ENCODE measurements at regions not wholly inside any gene's neighbourhood (a gene's known extent, or its start where the extent isn't known, plus 50 kb on each side); places are given as distances from the start of the nearest gene placed in this dataset.

- no peak for DNase-seq (ENCODE audit: low spot score)
These were observed 127.6 kb downstream of the DNAJB9 start for GRCh38 chr7:108697254-108697653.

- no peak for DNase-seq (ENCODE audit: low spot score)
These were observed 141.9 kb downstream of the DNAJB9 start for GRCh38 chr7:108711611-108712010.

- no peak for DNase-seq (ENCODE audit: low spot score)
These were observed 147.1 kb downstream of the DNAJB9 start for GRCh38 chr7:108716783-108717182.

GRCh38 chr7:108717781-108718180 lies 148.1 kb downstream of the DNAJB9 start:
- no peak for DNase-seq (ENCODE audit: low spot score)

- DNase-seq (ENCODE audit: low spot score): no peak
These were observed 150.0 kb downstream of the DNAJB9 start for GRCh38 chr7:108719631-108720030.

GRCh38 chr7:108722561-108722960 lies 152.9 kb downstream of the DNAJB9 start:
- no peak for DNase-seq (ENCODE audit: low spot score)

GRCh38 chr7:108723381-108723814 lies 153.7 kb downstream of the DNAJB9 start:
- DNase-seq (ENCODE audit: low spot score): no peak

- no peak for DNase-seq (ENCODE audit: low spot score)
These were observed 154.8 kb downstream of the DNAJB9 start for GRCh38 chr7:108724251-108725100.

- no peak for DNase-seq (ENCODE audit: low spot score)
These were observed 166.1 kb downstream of the DNAJB9 start for GRCh38 chr7:108735814-108736213.

- DNase-seq (ENCODE audit: low spot score): no peak
These were observed 166.7 kb downstream of the DNAJB9 start for GRCh38 chr7:108736221-108736891.

GRCh38 chr7:108770981-108771745 lies 201.5 kb downstream of the DNAJB9 start:
- no peak for DNase-seq (ENCODE audit: low spot score)

GRCh38 chr7:108771853-108772252 lies 202.2 kb downstream of the DNAJB9 start:
- no peak for DNase-seq (ENCODE audit: low spot score)

- DNase-seq (ENCODE audit: low spot score): no peak
These were observed 208.3 kb downstream of the DNAJB9 start for GRCh38 chr7:108777966-108778365.

- DNase-seq (ENCODE audit: low spot score): no peak
These were observed 219.8 kb downstream of the DNAJB9 start for GRCh38 chr7:108789451-108789850.

GRCh38 chr7:108794466-108794865 lies 224.8 kb downstream of the DNAJB9 start:
- DNase-seq (ENCODE audit: low spot score): no peak

GRCh38 chr7:108802650-108803049 lies 233.0 kb downstream of the DNAJB9 start:
- no peak for DNase-seq (ENCODE audit: low spot score)

GRCh38 chr7:108805808-108806397 lies 236.2 kb downstream of the DNAJB9 start:
- DNase-seq (ENCODE audit: low spot score): peak; percentile 46

- no peak for DNase-seq (ENCODE audit: low spot score)
These were observed 239.0 kb downstream of the DNAJB9 start for GRCh38 chr7:108808549-108809266.

GRCh38 chr7:108809356-108809755 lies 239.7 kb downstream of the DNAJB9 start:
- no peak for DNase-seq (ENCODE audit: low spot score)

GRCh38 chr7:108810756-108811385 lies 241.2 kb downstream of the DNAJB9 start:
- DNase-seq (ENCODE audit: low spot score): no peak
